Renal pelvis (tissue), 1 donor: ENCODE measurements at regions not wholly inside any gene's neighbourhood (a gene's known extent, or its start where the extent isn't known, plus 50 kb on each side); places are given as distances from the start of the nearest gene placed in this dataset.
A peak's percentile ranks its signal among the peaks of the same experiment; 100 is the strongest.

ENCODE experiments used
- DNase-seq: peaks from one replicate; pipeline ENCODE4 v3.0.0-alpha.2; 2013

DNA sequence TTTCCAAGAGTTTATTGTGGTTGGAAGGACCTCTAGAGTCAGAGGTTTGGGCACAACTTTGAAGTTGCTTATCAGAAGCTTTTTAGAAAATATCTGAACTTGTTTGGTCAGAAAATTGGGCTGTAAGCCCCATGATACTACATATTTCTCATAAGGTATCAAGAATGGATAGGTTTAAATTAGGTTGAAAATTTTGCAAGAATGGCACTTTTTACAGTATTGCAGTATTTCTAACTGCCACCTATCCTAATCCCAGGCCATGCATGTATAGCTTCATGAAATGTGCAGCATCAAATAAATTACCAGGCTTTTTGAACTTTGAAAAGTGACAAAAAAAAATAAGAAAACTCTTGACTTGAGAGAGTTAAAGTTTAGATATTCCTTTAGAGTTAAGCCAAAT lies 367.2 kb downstream of the FIGN start:
- no peak for DNase-seq

DNA sequence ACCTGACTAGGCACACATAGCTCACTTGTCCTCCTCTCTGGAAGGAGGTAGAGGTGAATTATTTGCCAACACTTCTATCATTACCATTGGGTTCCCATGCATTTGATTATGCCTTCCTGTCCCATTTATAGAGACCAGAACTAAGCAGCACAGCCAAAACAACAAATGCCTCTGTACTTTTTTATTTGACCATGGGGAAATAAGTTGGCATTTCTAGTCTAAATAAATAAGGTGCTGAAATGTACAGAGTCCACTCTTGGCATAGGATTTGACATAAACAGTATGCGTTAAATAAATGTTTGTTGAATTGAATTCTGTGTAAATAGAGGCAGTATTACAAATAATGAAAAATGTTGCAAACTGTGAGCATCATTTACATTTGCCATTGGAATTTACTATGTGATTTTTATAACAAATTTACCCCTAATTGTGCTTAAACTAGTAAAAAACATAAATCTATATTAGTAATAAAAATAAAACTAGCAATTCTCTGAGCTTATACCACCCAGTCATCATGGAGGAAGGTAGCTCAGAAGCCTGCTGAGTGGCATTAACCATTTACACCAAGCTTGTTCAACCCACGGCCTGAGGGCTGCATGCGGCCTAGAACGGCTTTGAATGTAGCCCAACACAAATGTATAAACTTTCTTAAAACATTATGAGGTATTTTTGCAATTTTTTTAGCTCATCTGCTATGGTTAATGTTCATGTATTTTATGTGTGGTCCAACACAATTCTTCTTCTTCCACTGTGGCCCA lies 367.8 kb downstream of the FIGN start:
- no peak for DNase-seq

DNA sequence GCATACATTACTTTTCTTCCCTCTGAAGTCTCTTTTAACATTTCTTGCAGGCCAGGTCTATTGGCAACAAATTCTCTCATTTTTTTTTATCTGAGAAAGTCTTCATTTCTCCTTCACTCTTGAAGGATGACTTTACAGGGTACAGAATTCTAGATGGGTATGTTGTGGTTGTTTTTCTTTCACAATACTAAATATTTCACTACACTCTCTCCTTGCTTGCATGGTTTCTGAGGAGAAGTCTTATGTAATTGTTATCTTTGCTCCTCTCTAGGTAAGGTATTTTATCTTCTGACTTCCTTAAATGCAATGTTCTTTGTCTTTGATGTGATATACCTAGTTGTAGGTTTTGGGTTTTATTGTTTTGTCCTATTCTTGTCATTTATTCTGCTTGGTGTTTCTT lies 371.1 kb downstream of the FIGN start:
- no peak for DNase-seq

DNA sequence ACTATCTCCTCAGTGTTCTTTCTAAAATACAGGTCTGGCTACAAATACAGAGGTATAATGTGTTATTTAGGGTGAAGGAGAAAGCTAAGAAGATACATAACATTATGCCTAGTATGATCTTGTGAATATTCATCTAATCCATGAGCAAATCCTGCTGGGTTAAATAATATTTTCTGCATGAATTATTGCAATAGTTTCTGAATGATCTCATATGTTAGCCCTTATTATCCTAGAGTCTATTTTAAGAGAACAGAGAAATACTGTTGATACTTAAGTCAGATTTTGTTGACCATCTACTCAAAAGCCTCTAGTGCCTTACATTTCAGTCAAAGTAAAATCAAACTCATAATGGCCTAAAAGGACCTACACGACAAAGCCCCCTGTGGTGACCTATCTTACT lies 382.3 kb downstream of the FIGN start:
- DNase-seq: no peak

DNA sequence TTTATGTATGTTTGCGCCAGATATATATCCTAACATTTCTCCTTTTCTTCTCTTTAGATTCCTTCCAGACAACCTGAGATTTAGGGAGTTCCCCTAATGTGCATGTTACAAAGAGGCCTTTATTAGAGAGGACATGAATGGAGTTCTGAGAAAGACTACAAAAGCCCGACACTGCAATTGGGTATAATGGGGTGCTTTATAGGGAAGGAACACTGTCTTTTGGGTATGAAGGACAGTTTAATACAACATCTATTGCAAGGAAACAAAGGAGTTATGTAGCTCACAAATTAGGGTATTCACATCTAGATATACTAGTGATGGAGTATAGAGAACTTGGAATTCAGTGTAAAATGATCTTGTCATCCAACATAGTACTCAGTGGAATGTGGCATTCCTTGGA lies 383.8 kb downstream of the FIGN start:
- no peak for DNase-seq

DNA sequence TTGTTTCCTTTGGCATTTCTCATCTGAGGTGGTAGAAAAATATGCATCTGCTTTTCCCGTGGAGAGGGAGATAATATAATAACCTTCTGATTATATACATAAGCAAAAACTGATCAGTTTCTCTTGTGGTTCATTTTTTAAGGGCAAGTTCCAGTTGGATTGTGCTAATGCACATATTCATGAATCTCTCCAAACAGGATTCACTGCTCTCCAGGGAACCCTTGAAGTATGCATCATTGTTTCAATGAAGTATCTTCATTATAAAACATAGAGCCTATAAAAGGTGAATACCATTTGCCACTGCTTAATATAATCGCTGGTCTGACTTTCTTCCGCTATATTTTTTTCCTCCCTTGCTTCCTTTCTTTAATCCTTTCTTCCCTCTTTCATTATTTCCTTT lies 384.7 kb downstream of the FIGN start:
- no peak for DNase-seq

DNA sequence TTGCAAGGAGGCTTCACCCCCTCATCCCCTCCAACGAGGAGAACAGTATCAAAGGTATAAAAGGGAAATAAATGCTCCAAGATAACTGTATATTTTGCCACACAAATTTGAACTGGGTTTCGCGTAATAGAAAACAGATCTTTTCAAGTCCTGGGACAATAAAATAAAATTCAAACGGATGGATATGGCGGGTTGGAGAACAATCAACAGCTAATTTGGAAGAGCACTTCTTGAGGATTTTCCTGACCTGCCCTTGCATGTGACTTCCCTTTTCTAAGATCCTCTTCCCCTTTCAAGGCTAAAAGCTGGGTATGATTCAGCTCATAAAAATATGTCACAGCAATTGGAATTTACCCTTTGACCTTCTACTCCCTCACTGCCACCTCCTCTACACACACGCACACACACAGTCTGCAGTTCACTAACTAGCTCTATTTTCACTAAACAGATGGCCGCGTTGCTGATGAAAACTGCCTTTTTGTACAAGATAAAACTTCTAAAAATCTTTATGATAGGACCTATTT lies 386.9 kb downstream of the FIGN start:
- peak; percentile 27 for DNase-seq

DNA sequence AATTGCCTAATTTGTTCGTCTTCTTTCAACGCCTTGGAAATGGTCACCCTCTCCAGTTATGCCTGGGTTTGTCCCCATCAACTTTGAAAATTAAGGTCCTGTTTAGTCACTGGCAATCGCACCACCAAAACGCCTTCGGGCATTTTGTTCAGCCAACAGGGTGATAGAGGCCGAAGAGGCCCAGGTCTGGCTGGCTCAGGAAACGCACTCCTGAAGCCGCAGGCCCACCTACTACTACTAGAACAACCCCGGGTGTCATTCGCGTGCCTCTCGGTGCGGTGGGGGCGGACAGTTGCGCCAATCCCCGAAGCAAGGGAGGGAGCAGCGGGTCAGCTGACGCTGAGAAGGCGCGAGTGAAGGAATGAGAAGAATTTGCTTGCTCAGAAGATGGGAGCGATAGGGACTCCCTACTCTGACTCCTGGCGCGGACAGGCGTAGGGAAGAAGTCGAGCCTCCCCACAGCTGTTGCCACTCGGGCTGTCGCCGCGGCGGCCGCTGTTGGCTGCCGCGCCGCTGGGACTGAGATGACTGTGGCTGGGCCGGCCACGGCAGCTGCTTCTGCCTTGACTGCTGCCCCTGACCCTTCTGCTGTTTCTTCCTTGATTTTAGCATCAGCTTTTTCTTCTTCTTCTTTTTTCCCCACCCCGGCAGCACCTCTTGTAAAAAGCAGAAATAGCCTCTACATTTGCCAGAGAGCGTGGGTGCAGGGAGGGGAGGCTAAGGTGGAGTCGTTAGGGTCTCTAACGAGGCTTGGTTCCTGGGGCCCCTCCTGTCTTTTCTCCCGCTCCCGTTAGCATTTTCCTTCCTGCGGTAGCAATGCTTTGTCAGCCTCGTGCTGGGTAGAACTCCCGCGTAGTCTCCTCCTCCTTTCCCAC lies 387.6 kb downstream of the FIGN start:
- DNase-seq: peak; percentile 79

DNA sequence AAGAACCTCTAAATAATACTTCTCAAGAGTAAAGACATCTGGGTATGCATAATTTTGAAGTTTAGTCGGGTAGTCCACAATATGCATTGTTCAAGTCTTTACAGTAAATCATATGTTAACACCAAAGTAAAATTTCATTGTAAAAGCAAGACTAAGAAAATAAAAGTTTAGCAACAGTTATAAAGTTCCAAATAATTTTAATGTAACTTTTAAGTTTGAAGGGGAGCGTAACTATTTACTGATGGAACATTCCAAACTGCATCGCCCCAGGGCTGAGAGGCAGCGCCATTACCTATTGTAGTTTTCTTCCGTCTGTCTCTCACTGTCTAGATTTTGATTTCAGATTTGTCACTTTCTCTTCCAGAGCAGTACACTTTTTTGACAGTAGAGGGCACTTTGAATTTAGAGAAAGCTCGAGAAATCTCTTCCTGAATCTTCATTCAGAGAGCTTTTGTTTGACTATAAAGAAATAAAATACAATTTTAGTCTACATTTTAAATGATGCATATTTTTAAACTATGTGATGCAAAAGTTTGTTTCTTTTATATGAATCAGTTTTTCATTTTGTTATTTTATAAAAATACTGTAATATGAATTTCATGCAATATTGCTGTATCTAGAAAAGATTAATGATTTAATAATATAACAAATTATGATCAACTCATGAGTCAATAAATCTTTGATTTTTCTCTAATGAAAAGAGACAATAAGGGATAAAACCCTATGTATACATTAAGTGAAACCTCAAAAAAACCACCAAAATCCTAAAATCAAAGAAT lies 389.8 kb downstream of the FIGN start:
- DNase-seq: peak; percentile 64

DNA sequence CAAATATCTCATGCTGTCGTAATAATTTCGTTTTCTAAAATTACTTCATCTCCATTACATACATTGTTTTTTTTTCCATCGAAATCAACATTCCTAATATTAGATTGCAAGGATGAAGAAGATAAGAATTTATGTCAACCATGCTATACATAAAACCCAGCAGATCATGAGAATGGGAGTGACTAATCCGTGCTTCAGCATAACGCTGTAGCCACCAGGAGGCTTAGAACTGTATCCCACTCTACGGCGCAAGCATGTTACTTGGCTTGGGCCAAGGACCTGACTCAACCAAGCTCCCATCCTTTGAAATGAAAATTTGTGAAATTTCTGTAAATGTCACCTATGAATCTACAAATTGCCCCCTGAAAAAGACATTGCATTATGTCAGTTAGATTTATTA lies 392.5 kb downstream of the FIGN start:
- DNase-seq: no peak

DNA sequence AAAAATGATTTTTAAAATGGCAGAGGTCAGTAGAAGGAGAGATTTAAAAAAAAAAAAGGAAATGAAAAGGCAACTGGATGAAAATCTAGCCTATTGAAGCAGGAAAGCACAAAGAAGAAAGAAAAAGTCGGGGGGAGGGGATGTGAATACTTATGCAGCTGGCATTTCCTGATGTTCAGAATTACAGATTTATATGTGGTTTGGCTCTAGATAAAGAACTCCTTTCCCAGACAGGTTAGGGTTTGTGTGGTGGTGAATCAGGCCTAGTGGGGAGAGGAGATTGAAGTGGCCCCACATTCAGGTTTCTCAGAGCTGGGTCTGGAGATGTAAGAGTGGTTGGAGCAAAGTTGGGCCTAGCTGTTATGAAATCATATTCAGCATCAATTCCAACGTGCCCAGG lies 394.4 kb downstream of the FIGN start:
- DNase-seq: no peak

DNA sequence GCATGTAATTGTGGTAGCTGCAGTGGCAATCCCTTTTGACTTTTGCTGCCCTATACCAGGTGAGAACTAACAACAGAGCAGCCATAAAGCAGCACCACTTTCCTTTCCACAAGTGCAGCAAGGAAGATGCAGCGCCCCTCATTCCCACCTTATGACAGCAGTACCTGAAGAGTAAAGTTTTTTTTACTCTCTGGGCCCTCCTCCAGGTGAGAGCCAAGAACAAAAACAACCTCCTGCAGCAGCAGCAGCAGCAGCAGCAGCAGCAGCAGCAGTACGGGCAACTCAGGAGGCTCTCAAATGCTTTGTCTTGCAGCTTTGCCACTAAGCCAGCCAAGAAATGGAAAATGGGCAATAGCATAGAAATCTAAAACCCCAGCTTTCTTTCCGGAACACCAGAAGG lies 397.5 kb downstream of the FIGN start:
- DNase-seq: no peak

DNA sequence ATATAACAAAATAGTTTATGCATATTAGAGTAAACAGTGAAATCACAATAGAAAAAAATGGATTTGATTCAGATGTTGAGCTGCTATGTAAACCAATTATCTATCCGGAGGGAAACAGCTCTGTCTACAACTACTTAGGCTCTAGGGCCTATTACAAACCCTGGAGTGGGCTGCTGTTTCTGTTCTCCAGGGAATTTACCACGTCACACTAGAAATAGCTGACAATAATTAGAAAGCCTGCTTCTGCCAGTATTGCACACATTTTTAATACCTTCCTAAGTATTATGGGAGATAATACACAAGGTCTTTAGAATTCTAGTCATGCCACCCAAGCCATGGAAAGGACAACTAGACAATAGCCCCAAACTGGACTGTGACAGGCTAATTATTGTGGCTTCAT lies 411.1 kb downstream of the FIGN start:
- no peak for DNase-seq

DNA sequence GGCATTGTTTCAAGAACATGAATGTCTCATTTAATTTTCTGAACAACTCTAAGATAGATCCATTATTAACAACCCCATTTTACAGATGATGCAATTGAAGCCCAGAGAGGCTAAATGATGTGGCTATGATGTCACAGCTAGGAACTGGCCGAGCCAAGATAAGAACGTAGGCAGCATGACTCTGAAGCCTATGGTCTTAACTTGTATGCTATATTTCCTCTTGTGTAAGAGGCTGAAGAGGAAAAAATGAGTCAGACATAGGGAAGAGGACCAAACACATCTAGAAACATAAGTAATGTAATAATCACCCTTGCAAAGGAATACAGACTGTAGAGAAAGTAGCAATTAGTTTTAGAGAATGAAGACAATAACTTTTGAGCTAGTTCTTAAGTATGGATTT lies 416.8 kb downstream of the FIGN start:
- no peak for DNase-seq

DNA sequence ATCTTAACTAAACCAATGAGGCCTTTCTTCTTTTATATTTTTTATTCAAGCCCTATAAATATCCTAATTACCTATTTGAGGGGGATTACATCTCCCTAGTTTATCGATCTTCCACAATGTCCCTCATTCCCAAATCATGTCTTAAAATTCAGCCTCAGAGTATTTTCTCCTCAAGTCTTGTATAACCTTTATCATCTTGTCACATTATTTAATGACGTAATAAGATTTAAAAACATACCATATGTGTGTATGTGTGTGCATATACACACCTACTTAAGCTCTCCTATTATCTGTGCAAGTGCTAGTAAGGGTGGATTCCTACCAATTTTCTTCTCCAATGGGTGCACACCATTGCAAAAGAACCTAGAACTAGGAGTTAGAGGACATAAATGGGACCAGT lies 421.1 kb downstream of the FIGN start:
- no peak for DNase-seq

DNA sequence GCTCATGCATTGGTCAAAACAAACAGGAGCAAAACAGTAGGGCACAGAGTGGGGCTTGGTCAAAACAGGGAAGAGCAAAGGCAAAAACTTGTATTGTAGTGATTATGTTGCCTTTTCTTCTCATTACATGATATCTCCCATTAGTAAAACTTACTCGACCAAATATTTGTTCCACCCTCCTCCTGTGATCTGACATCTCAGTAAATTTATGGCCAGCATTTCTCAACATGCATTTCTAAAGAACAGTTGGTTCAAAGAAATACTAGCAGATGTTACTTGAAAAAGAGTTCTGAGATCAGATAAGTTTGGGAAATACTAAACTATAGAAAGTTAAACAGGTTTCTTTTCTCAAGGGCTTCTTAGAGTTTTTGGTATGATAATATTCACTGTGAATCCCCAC lies 423.1 kb downstream of the FIGN start:
- DNase-seq: peak; percentile 1

DNA sequence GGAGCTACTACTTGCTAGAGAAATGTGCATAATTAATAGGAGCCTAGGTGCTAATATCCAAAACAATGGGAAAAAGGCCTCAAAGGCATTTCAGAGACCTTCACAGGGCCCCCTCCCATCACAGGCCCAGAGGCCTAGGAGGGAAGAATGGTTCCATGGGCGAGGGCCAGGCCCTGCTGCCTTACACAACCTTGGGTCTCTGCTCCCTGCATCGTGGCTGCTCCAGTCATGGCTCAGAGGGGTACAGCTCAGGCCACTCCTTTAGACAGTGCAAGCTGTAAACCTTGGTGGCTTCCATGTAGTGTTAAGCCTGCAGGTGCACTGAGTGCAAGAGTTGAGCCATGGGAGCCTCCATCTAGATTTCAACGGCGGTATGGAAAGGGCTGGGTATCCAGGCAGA lies 429.2 kb downstream of the FIGN start:
- DNase-seq: no peak

DNA sequence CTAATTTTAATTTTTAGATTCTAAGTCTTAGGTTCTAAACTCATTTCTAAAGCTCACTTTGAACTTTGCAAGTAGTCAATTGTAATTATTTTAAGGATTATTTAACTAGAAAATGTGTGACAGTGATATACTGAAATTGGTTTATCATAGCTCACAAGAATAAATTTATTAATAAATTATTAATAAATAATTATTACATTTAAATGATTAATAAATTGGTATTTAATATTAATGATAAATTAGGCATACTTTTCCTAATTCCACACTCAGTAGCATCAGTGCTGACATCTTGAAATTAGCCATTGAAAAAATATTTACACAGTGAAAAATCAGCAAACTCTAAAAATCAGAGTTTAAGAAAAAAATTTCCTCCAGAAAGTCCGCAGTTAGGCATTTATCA lies 433.7 kb downstream of the FIGN start:
- no peak for DNase-seq

DNA sequence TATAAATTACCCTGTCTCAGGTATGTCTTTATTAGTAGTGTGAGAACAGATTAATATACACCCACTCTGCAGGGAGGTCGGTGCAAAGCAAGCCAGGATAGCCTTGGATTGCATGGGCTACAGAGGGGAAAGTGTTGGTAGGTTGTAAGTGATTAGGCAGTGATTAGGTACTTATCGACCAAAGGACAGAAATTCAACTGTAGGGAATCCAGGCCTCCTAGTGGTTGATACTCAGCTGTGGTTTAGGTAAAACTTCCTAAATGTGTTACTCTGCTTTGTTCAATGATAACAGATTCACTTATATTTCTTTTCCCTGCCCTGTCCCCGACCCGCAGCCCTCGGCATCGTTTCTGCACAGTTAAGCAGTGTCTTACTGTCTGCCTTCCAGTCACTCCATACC lies 444.0 kb downstream of the FIGN start:
- no peak for DNase-seq

DNA sequence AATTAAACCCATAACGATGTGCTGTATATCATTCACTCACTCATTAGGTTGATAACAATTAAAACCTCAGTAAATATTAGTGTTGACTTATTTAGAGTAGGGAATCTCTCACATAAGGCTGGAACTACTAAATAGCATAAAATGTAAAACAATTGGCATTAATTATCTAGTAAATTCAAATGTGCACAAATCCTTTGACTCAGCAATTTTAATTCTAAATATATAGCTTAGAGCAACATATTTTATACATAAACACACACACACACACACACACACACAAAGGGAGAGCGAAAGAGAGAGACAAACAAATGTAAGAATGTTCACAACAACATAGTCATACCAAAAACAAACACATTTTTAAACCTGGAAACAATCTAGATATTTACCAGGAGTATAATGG lies 443.1 kb upstream of the KCNH7 start:
- no peak for DNase-seq

DNA sequence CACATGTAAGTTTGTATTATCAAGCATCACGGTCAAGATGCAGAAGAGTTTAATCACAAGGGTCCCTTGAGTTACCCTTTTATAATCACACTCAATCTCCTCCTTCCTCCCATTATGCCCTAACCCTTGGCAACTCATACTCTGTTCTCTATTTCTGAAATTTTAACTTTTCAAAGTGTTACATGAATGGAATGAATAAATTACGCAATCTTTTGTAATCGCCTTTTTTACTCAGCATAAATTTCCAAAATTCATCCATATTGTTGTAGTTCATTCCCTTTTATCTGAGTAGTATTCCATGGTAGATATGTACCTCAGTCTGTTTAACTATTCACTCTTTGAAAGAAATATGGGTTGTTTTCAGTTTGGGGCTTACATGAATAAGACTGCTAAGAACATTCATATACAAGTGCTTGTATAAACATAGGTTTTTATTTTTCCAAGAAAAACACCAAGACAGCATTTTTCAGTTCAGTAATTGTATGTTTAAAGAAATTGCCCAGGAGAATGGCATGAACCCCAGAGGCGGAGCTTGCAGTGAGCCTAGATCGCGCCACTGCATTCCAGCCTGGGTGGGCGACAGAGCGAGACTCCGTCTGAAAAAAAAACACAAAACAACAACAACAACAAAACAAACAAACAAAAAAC lies 430.9 kb upstream of the KCNH7 start:
- DNase-seq: no peak

DNA sequence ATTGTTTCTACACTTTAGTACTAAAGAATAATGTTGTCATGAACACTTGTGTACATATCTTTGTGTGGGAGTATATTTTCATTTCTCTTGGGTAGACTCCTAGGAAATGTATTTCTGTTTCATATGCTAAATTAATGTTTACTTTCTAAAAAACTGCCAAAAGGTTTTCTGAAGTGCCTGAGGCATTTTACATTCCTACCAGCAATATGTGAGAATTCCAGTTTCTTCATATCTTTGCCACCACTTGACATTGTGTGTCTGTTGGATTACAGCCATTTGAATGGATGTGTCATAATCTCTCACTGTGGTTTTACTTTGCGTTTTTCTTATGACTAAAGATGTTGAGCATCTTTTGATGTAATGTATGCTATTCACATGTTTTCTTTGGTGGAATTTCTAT lies 428.2 kb upstream of the KCNH7 start:
- DNase-seq: no peak
